GM23248 (cell line): ENCODE measurements at regions not wholly inside any gene's neighbourhood (a gene's known extent, or its start where the extent isn't known, plus 50 kb on each side); places are given as distances from the start of the nearest gene placed in this dataset.

Source experiments
- DNase-seq: peaks from one replicate; pipeline ENCODE4 v3.0.0-alpha.2; 2015
- H2AFZ ChIP-seq: fragments of 200-600 bp; sonication (generic); 2 replicates; pipeline ENCODE4 v1.6.1; 2016; ENCODE audit warnings: antibody characterized with exemption
- H3F3A ChIP-seq: fragments of 200-600 bp; sonication (generic); 2 replicates; pipeline ENCODE4 v1.6.1; 2016; ENCODE audit warnings: mild to moderate bottlenecking, antibody characterized with exemption, mixed run types; ENCODE audit not compliant: insufficient read depth
- H3K27ac ChIP-seq: fragments of 200-600 bp; sonication (generic); 2 replicates; pipeline ENCODE4 v1.5.1; 2016; ENCODE audit warnings: mild to moderate bottlenecking
- H3K27me3 ChIP-seq: fragments of 200-600 bp; sonication (generic); replicated peaks from 2 replicates; pipeline ENCODE4 v1.6.1; 2016; ENCODE audit warnings: mild to moderate bottlenecking; ENCODE audit not compliant: insufficient read depth
- H3K36me3 ChIP-seq: fragments of 200-600 bp; sonication (generic); 2 replicates; pipeline ENCODE4 v1.6.1; 2016; ENCODE audit warnings: low read depth, mild to moderate bottlenecking
- H3K4me1 ChIP-seq: fragments of 200-600 bp; sonication (generic); 2 replicates; pipeline ENCODE4 v1.6.1; 2016; ENCODE audit warnings: mild to moderate bottlenecking; ENCODE audit not compliant: insufficient read depth
- H3K4me2 ChIP-seq: fragments of 200-600 bp; sonication (generic); one replicate; pipeline ENCODE4 v1.6.1; 2016; ENCODE audit warnings: mild to moderate bottlenecking; ENCODE audit not compliant: unreplicated experiment
- H3K4me3 ChIP-seq: fragments of 200-600 bp; sonication (generic); 2 replicates; pipeline ENCODE4 v1.5.1; 2016; ENCODE audit warnings: mild to moderate bottlenecking
- H3K79me2 ChIP-seq: fragments of 200-600 bp; sonication (generic); 2 replicates; pipeline ENCODE4 v1.6.1; 2016; ENCODE audit warnings: mild to moderate bottlenecking; ENCODE audit not compliant: insufficient read depth
- H3K9ac ChIP-seq: fragments of 200-600 bp; sonication (generic); 2 replicates; pipeline ENCODE4 v1.6.1; 2016; ENCODE audit warnings: mild to moderate bottlenecking
- H3K9me2 ChIP-seq: fragments of 200-600 bp; sonication (generic); 2 replicates; pipeline ENCODE4 v1.6.1; 2016; ENCODE audit warnings: mixed run types, mild to moderate bottlenecking, moderate library complexity; ENCODE audit not compliant: insufficient read depth
- H3K9me3 ChIP-seq: fragments of 200-600 bp; sonication (generic); one replicate; pipeline ENCODE4 v1.6.1; 2017; ENCODE audit warnings: low read depth
- H4K20me1 ChIP-seq: fragments of 200-600 bp; sonication (generic); 2 replicates; pipeline ENCODE4 v1.6.0; 2016; ENCODE audit not compliant: insufficient read depth
- EZH2 ChIP-seq: fragments of 200-600 bp; sonication (generic); IDR thresholded peaks from 2 replicates; pipeline ENCODE4 v1.6.1; 2018; ENCODE audit warnings: antibody characterized with exemption, mild to moderate bottlenecking; ENCODE audit not compliant: insufficient read depth, poor library complexity, severe bottlenecking
- EZH2phosphoT487 ChIP-seq: fragments of 200-600 bp; sonication (generic); IDR thresholded peaks from 2 replicates; pipeline ENCODE4 v1.6.1; 2018; ENCODE audit warnings: antibody characterized with exemption, moderate library complexity, mild to moderate bottlenecking, low read depth; ENCODE audit not compliant: insufficient read depth
- WGBS, 2 experiments: methylation state at CpG; one replicate each; pipeline ENCODE4 v1.1.6; 2015 to 2017; ENCODE audit warnings: low lambda C conversion rate in 2 of 2, low coverage in 1 of 2; ENCODE audit errors: missing lambda C conversion rate in 2 of 2; 5-methylcytosine and 5-hydroxymethylcytosine counted together
- in situ Hi-C: fragments of 300-500 bp; cut with MboI; formaldehyde crosslinking; loops from 2 replicates; pipeline ENCODE4 v1.15.0; 2020

- WGBS, 2 experiments, result 95 to 99% methylated on average over 4 of the region's 4 CpGs
- Histone ChIP-seq H3K9me3 (no peaks in the 10 kb centered on the region), H2AFZ (no peak overlapping the region), H3K36me3 (no peaks in the 10 kb centered on the region), H3K4me2 (no peak overlapping the region), H3K4me3 (no peak overlapping the region), H3K9me2 (no peaks in the 10 kb centered on the region; the same call in 1 of the 2 replicates), H3K4me1 (no peaks in the 10 kb centered on the region), H4K20me1 (no peaks in the 10 kb centered on the region), H3F3A (no peaks in the 10 kb centered on the region), H3K9ac (no peak overlapping the region), H3K27ac (no peak overlapping the region), H3K27me3 (no peaks in the 10 kb centered on the region), H3K79me2 (no peaks in the 10 kb centered on the region; the same call in 1 of the 2 replicates)
- in situ Hi-C loops, result no loop called here
- DNase-seq, result no peak
- no peak for TF ChIP-seq EZH2
- TF ChIP-seq EZH2phosphoT487, result no peak
Observed at GRCh38 chr2:144237108-144237507, 282.8 kb downstream of the ZEB2 start.

- H2AFZ ChIP-seq, result no peak overlapping the region
- H3K9me3 ChIP-seq, result no peaks in the 10 kb centered on the region
- WGBS, 2 experiments, result 83 to 92% methylated on average over 1 of the region's 1 CpG
- H3K79me2 ChIP-seq, result no peaks in the 10 kb centered on the region; the same call in 1 of the 2 replicates
- H3K4me2 ChIP-seq, result no peak overlapping the region
- in situ Hi-C loops, result no loop called here
- H3K9ac ChIP-seq, result no peak overlapping the region
- TF ChIP-seq EZH2phosphoT487 (no peak), EZH2 (no peak)
- no peak overlapping the region for H3K4me3 ChIP-seq
- H3K27me3 ChIP-seq, result no peaks in the 10 kb centered on the region
- 0 out of 2 replicates have a peak, but pooled peaks cover 3% of the 10 kb centered on the region for H3K4me1 ChIP-seq
- DNase-seq, result no peak
- H3F3A ChIP-seq, result no peaks in the 10 kb centered on the region
- no peaks in the 10 kb centered on the region for H3K36me3 ChIP-seq
- H4K20me1 ChIP-seq, result no peaks in the 10 kb centered on the region
- no peak overlapping the region for H3K27ac ChIP-seq
- no peaks in the 10 kb centered on the region; the same call in 1 of the 2 replicates for H3K9me2 ChIP-seq
Observed at GRCh38 chr2:144235050-144235449, 284.9 kb downstream of the ZEB2 start.

- Histone ChIP-seq H3K36me3 (no peaks in the 10 kb centered on the region), H3K9me3 (no peaks in the 10 kb centered on the region), H3F3A (no peaks in the 10 kb centered on the region), H3K9ac (no peak overlapping the region), H3K27me3 (no peaks in the 10 kb centered on the region), H3K27ac (no peak overlapping the region), H3K4me3 (no peak overlapping the region), H4K20me1 (no peaks in the 10 kb centered on the region), H2AFZ (no peak overlapping the region), H3K4me1 (0 out of 2 replicates have a peak, but pooled peaks cover 4% of the 10 kb centered on the region), H3K79me2 (no peaks in the 10 kb centered on the region; the same call in 1 of the 2 replicates), H3K4me2 (no peak overlapping the region), H3K9me2 (no peaks in the 10 kb centered on the region; the same call in 1 of the 2 replicates)
- WGBS, 2 experiments, result 83 to 84% methylated on average over 4 of the region's 4 CpGs
- TF ChIP-seq EZH2 (no peak), EZH2phosphoT487 (no peak)
- no peak for DNase-seq
- in situ Hi-C loops, result no loop called here
Observed at GRCh38 chr2:144234542-144234871, 285.4 kb downstream of the ZEB2 start.

DNA sequence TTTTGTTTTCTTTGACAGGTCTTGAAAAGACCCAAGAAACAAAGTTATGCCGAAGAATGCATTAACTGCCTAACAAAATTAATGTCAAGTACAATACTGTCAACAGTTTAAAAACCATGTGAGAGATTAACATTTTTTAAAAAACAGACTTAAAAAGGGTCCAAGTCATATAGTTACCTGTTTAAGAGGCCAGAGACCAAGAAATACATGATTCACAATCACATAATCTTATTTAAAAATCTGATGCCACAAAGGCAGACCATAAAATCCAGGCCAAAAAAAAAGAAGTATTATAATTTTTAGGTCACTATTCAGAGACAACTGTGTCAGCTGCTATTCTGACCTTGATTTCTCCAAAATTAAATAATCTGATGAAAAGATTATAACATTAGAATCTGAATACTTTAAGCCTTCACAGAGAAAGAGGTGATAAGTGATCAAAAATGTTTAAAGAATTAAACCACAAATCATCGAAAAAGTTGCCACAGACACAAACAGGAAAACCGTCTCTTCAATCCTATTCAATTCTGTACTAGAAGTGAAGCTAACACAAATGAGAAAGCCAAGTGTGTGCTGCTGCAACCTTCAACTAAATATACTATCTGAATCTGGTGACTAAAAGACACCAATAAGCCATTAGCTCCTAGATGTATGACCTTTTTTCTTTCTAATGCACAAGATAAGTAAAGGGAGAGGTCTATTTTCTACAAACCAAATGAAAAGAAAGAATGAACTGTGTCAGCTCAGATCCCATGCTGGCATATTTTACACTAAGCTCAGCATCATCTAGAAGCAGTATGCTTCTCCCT is 286.0 kb downstream of the ZEB2 start:
- Histone ChIP-seq H3K4me2 (no peak overlapping the region), H3K9me3 (no peaks in the 10 kb centered on the region), H3K27me3 (no peaks in the 10 kb centered on the region), H3K79me2 (no peaks in the 10 kb centered on the region; the same call in 1 of the 2 replicates), H3K9me2 (no peaks in the 10 kb centered on the region; the same call in 1 of the 2 replicates), H2AFZ (no peak overlapping the region), H3K27ac (no peak overlapping the region), H3K9ac (no peak overlapping the region), H3F3A (no peaks in the 10 kb centered on the region), H3K36me3 (no peaks in the 10 kb centered on the region), H3K4me3 (no peak overlapping the region), H4K20me1 (no peaks in the 10 kb centered on the region), H3K4me1 (0 out of 2 replicates have a peak, but pooled peaks cover 4% of the 10 kb centered on the region)
- 76 to 82% methylated on average over 3 of the region's 3 CpGs for WGBS, 2 experiments
- no peak for DNase-seq
- TF ChIP-seq EZH2 (no peak), EZH2phosphoT487 (no peak)
- in situ Hi-C loops, result no loop called here
